CD4-positive, alpha-beta T cell treated with Interleukin-10 for 1 hour (primary cell): ENCODE measurements at regions not wholly inside any gene's neighbourhood (a gene's known extent, or its start where the extent isn't known, plus 50 kb on each side); places are given as distances from the start of the nearest gene placed in this dataset.

Experiments used
- DNase-seq: peaks from one replicate; pipeline ENCODE4 v3.0.0-alpha.2; 2020

DNA sequence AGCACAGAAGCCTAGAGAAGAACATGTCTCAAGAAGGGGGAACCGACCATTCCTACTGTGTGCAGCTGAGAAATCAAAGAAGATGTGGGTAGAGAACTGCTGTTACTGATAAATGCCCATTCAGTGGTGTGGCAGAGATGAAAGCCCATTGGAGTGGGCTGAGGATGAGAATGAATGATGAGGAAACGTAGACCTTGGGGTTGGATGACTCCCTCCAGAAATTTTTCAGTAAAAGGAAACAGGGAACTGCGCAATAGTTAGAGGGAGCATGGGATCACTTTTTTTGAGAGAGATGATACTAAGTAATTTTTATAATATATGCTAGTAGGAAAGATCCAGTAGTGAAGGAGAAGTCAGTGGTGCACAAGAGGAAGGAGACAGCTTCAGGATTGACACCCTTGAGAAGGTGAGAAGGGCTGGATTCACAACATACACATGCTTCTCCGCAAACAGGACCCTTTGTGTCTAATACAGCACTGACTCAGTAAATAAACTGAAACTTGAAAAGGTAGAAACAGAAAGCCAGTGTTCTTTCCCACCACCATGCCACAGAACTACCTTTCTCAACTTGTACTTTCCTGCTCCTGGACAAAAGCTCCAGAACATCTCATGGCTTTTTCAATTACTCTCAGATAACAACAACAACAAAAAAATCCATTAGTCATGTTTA lies 104.7 kb upstream of the IL6 start:
- DNase-seq = no peak

GRCh38 chr7:22618528-22618927 lies 108.5 kb upstream of the IL6 start:
- no peak for DNase-seq

DNA sequence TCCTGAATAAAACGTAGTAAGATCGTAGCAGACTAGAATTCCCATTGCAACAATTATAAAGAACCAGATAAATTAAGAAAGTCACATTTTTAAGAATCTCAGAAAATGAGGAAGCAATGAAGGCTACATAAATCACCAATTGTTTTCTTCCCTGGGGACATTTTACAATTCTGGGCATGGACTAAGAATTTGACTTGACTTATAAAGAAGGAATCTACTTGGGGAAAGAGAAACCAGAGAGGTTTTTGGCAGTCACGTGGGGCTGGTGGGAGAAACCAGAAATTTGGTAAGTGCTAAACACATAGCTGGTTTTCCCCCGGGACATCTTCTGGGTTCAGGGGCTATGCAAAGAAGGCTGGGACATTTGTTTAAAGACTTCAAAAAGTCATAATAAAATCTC lies 109.8 kb upstream of the IL6 start:
- no peak for DNase-seq

GRCh38 chr7:22613496-22613895 lies 113.5 kb upstream of the IL6 start:
- no peak for DNase-seq

DNA sequence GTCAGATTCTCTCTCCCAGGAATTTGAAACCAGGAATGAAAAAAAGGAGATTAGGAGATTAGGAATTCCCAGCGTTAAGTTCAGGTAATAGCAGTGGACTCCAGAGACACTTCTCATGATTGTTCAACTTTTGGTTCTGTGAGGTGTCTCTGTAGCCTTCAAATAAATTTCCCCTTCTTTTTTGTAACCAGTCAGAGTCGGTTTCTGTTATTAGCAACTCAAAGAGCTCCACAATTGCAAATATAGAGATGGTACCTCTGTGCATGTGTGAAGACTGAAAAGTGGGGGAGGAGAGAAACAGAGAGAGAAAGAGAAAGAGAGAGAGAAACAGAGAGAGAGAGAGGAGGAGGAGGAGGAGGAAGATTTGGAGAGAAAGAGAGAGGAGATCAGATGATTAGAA lies 112.8 kb upstream of the STEAP1B start:
- DNase-seq = no peak

DNA sequence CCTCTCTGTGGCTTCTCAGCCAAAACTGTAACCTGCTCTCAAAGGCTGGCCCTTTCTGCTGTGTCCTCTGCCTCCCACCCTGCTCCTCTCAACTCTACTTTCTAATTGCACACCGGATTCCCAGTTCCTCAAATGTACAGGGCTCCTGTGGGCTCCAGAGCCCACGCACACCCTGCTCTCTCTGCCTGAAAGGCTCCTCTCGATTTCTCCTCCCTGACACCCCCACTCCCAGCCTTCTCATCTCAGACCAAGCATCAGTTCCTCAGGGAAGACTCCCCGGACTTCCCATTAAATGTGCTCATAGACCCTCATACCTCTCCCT lies 111.7 kb upstream of the STEAP1B start:
- DNase-seq = no peak

- DNase-seq = no peak
Observed at GRCh38 chr7:22610951-22611757, 111.2 kb upstream of the STEAP1B start.

- DNase-seq = no peak
Observed at GRCh38 chr7:22610263-22610662, 110.3 kb upstream of the STEAP1B start.

DNA sequence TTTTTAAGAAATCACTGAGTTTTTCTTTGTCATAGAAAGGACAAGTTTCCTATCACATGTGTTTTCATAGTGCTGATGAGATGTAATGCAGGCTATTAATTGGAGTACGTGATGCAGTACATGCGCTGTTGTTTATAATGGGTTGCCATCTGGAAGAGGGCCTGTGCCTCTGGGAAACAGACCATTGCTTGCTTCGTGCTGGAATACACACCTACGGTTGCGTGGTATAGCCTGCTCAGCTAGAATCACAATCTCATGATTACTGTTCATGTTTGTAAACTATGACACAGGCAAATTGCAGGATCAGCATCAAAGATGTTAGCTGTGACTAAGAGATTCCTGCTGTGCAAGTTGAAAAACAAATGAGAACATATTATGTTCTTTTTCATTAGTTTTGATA lies 107.2 kb upstream of the STEAP1B start:
- no peak for DNase-seq

DNA sequence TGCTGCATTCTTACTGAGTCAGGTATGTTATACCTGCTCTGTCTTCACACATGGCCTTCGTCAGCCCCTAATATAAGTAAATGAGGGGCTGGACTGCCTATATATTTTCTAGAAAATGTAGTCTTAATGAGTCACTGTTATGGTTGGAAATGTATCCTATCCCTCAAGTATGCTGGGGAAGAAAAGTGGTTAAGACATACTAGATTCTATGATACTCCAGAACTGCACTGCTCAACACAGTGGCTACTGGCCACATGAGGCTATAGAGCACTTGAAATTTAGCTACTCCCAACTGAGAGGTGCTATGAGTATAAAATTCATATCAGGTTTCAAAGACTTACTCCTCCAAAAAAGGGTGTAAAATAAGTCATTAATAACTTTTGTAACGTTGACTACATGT lies 104.3 kb upstream of the STEAP1B start:
- DNase-seq = no peak

- no peak for DNase-seq
Observed at GRCh38 chr7:22601812-22602565, 102.0 kb upstream of the STEAP1B start.

DNA sequence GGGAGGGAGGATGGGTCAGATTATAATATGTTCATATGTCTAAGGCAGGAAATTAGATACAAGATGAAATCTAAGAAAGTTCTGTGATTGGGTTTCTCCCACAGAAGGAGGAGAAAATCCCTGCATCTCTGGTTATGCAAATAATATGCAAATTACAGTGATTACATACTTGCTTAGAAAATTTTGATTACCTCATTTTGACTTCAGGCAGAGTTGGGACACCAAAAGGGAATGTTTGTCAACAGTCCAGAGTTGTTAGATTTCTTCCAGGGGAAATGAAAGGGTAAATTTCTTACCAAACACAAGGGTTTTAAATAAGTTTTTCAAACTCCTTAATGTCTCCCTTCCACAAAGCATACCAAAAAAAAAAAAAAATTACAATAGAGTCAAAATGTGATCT lies 101.4 kb upstream of the STEAP1B start:
- DNase-seq = no peak

GRCh38 chr7:22601003-22601402 lies 101.0 kb upstream of the STEAP1B start:
- DNase-seq = no peak

GRCh38 chr7:22598318-22598920 lies 98.4 kb upstream of the STEAP1B start:
- DNase-seq = no peak

- DNase-seq = no peak
Observed at GRCh38 chr7:22597844-22598243, 97.9 kb upstream of the STEAP1B start.

GRCh38 chr7:22596763-22597400 lies 96.9 kb upstream of the STEAP1B start:
- DNase-seq = no peak

DNA sequence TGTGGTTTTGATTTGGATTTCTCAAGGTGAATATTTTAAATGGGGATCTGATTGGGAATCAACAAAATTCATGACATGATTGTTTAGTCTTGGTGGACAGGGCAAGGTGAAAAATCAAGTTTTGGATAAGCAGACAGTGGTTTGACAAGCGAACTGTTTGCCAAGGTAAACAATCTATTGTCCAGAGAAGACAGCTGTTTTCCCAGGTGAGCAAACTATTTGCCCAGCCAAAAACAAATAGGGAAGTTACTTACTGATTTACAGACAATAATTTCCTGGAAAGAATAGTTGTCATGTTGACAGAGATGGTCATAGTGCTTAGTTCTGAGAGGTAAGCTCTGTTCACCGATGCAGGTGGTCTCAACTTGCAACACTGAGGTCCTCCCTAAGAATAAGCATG lies 94.0 kb upstream of the STEAP1B start:
- no peak for DNase-seq

- no peak for DNase-seq
Observed at GRCh38 chr7:22591271-22591670, 91.3 kb upstream of the STEAP1B start.

GRCh38 chr7:22589641-22590201 lies 89.7 kb upstream of the STEAP1B start:
- no peak for DNase-seq

GRCh38 chr7:22588351-22588750 lies 88.4 kb upstream of the STEAP1B start:
- DNase-seq = no peak

GRCh38 chr7:22587322-22587721 lies 87.3 kb upstream of the STEAP1B start:
- no peak for DNase-seq

DNA sequence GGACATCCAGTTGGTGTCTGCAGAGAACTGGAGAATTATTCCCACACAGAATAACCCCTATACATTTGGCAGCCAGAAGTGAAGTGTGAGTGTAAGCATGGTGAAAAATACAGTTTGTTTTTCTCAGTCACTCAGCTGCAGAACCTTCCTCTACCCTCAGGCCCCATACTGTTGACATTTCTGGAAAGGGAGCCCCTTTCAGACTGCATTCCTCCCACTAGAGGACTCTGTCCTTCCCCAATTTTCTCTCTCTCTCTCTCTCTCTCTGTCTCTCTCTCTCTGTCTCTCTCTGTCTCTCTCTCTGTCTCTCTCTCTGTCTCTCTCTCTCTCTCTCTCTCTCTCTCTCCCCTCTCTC lies 86.8 kb upstream of the STEAP1B start:
- DNase-seq = no peak
